DMS153 treated with DMSO at 0.1 percent for 48 hours (cell line): ENCODE measurements at regions not wholly inside any gene's neighbourhood (a gene's known extent, or its start where the extent isn't known, plus 50 kb on each side); places are given as distances from the start of the nearest gene placed in this dataset.

Source experiments
- DNase-seq: peaks from one replicate; lab custom pipeline; 2025; ENCODE audit not compliant: unreplicated experiment; lab: John Stamatoyannopoulos, UW

GRCh38 chr1:5717031-5717682, 275.1 kb downstream of the NPHP4 start:
- DNase-seq = no peak

- no peak for DNase-seq
Observed at GRCh38 chr1:5716126-5716525, 276.1 kb downstream of the NPHP4 start.

DNA sequence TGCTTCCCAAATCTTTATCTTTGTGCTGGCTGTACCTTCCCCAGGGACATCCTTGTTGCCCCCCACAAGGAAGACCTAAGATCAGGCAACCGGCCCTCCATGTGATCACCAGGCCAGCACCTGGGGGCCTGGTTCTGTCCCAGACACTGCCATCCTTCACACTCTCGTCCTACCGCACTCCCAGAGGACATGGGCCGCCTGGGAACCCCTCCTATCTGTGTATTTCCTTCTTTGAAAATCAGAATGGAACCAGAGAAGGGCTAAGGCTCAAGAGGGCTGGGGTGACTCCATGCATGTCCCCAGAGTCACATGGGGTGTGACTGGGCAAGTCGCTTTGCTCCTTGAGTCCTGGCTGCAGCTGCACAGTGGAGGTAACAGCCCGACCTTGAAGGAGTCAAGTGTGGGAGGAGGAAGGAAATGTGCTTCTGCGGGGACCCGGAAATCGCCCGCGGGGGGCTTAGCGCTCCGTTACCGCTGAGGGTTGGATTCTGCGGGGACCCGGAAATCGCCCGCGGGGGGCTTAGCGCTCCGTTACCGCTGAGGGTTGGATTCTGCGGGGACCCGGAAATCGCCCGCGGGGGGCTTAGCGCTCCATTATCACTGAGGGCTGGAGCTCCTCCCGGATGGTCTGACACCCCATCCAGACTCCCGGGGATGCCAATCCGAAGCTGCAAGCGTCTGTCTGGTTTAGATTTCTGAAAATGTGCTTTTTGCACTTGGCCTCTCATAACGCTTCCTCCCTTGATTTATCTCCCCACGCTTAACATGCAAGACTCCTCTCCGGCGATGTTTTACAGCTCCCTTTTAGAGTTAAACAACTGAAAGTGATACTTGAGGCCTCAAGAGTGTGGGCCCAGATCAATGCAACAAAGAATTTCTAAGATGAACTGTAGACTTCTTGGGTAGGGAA, 278.9 kb downstream of the NPHP4 start:
- no peak for DNase-seq

GRCh38 chr1:5711956-5712645, 280.1 kb downstream of the NPHP4 start:
- DNase-seq = no peak

DNA sequence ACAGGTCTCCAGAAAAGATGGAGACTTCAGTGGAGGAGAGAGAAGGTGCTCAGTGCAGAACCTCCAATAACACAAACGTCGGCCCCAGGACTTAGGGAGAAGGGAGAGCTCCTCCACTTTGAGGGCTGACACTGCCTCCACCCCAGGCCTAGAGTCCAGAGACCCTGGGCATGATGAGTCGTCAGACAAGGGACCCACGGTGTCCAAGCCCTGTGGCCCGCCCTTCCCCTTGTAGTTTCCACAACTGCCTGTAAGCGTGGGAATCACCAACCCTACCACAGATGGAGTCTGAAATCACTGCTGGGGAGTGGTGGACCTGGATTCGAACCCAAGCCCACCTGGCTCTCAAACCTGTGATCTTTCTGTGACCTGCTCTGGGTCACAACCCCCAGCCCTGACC, 281.1 kb downstream of the NPHP4 start:
- DNase-seq = no peak

DNA sequence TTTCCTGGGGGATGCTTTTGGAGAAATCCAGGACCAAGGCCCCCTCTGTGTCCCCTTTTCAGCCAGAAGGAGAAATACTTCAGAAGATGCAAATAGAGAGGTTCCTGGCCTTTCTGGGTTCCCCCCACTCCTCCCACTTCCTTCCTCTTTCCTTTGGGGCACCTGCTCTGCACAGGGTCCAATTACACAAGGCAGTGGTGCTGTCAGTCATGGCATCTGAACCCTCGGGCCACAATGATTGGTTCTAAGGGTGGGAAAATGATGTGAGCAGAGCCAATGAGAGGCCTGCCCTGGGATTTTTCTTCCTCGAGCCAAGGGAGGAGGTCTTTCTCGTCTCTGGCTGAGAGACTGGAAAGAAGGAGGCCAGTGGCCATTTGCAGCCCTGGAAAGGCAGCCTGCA, 282.2 kb downstream of the NPHP4 start:
- no peak for DNase-seq

DNA sequence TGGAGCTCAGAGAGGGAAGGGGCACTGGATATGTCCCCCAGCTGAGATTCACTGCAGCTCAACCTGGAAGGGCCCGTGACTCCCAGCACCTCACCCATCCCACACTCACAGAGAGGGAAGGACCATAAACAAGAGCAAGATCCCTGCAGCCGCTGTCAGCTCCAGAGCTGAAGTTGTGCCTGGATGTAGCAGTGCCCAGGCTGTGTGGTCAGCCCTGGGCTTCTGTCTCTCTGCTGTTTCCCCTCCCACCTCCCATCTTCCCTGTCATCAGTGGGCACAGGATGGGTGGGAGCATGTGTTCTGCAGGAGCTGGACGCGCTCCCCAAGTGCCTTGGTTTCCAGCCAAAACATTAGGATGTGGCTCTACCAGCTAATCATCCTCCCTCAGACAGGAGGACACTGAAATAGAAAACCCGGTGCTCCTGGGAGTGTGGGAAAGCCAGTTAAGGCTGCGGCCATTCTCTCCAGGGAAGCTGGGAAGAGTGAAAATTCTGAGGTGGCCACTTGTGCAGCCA, 282.7 kb downstream of the NPHP4 start:
- no peak for DNase-seq

- no peak for DNase-seq
Observed at GRCh38 chr1:5708346-5709245, 283.6 kb downstream of the NPHP4 start.

DNA sequence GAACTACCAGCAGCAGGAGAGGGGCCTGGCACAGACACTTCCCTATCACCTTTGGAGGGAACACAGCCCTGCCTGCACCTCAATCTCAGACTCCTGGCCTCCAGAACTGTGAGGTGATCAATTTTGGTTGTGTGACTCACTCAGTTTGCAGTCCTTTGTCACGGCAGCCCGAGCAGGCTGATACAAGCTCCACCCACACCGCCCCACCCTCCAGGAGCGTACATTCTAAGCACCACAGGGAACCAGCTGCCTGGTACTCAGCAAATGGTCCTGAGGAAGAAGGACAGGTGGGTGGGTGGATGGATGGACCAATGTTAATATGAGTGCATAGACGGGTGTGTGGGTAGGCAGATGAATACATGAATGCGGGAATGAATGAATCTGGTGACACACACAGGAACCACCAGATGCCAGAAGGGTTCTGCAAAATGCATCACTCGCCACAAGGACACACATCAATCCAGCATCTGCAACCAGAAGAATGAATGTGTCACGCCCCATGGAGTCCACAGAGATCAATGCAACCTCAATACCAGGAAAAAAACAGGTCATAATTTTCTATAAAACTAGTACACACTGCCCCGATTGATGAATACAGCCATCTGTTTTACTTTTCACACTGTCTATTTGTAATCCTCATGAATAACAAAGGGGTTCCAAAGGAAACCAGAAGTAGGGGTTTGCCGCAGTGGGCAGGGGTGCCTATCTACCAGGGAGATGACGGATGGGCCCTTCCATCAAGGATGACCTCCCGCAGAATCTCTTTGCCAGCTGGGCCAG, 284.5 kb downstream of the NPHP4 start:
- no peak for DNase-seq

- no peak for DNase-seq
Observed at GRCh38 chr1:5706239-5706638, 286.0 kb downstream of the NPHP4 start.

DNA sequence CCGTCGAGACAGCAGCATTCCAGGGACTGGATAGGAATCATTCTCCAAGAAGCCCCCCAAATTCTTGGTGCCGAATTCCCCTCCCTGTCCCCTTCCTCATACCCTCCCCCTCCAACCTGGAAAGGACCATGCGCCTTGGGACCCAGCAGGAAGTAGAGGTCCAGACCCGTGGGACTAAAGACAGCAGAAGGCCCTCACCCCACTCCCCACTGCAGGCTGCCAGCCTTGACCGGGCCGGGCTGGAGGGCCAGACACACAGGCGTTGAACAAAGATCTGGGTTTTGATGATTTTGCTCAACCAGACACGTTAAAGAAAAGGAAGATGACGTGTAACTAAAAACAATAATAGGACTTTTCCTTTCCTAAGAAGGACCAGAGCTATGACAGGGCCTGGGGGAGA, 286.5 kb downstream of the NPHP4 start:
- DNase-seq = no peak

- no peak for DNase-seq
Observed at GRCh38 chr1:5704561-5705514, 287.4 kb downstream of the NPHP4 start.

GRCh38 chr1:5701642-5702041, 290.6 kb downstream of the NPHP4 start:
- no peak for DNase-seq

DNA sequence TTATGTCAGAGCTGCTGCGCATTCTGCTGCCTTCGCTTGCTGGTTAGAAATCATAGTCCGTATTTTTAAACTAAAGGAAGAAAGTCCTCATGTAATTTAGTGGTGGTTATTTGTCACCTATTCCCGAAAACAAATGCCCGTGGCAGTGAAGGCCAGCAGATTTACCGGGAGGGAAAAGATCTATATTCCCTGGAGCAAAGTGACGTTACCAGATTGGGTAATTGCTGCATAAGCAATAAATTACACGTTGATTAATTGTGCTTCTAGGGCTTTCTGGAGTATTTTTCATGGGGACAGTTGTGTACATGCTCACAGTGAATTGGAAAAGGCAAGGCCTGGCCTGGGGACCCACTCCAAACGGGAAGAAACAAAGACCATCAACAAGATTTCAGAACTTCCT, 298.7 kb downstream of the NPHP4 start:
- no peak for DNase-seq

DNA sequence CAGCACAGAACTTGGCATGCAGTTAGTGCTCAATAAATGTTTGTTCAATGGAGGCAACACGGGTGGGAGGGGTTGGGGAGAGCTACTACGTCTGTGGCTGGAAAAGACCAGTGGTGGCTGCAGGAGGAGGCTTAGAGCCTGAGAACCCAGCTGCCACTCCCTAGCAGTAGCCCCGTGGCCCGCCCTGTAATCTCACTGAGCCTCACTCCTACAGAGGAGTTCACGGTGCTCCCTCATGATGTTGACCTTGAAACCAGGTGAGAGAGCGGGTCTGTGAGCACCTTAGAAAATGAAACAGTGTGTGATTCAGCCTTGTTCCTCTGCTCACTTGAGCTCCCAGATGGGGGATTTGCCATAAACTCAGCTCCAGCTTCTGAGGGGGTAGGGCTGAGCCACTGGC, 299.6 kb downstream of the NPHP4 start:
- no peak for DNase-seq

DNA sequence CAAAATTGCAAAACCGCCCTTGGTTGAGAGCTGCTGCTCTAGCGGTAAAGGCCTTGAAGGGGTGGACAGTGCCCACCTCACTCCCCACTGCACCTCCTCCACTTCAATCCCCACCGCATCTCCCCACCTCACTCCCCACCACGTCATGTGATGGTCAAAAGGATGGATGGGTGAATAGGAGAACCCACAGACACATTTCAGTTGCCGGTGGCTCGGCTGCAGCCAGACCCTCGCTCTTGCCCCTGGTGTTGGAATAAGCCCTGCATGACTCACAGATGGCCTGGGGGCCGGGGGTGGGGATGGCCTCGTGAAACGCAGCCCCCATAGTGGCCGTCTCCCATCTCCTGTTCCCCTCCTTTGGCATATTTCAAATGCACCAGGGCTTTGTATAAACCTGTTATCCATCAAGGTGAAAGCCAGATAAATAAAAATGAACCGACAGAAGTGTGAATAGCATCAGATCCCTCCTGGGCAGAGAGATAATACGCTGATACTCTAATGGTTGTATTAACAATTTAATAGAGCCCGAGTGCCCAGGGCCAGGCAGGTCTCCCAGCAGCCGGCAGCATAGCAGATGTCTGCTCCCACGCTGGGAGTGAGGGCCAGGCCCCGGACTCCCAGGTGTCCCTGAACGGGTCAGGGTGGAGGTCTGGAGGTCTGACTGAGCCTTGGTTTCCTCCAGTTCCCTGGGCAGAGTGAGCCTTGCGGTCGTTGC, 300.3 kb downstream of the NPHP4 start:
- no peak for DNase-seq

GRCh38 chr1:5690898-5691297, 301.3 kb downstream of the NPHP4 start:
- DNase-seq = no peak

DNA sequence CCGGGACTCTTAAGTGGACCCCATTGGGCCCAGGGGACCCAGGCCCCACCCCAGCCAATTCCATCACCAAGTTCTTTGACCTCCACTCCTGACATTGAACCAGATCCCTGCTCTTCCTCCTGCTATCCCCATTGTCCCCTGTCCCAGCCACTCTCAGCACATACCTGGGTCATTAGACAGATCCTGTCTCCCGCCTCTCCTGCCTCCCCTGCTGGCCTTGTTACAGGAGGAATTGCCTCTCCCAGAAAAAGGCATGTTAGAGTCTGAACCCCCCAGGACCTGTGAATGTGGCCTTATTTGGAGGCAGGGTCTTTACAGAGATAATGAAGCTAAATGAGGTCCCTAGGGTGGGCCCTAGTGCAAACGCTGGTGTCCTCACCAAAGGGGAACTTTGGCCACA, 301.9 kb downstream of the NPHP4 start:
- DNase-seq = no peak
